ENCODE measurements at regions not wholly inside any gene's neighbourhood (a gene's known extent, or its start where the extent isn't known, plus 50 kb on each side); places are given as distances from the start of the nearest gene placed in this dataset.

DNA sequence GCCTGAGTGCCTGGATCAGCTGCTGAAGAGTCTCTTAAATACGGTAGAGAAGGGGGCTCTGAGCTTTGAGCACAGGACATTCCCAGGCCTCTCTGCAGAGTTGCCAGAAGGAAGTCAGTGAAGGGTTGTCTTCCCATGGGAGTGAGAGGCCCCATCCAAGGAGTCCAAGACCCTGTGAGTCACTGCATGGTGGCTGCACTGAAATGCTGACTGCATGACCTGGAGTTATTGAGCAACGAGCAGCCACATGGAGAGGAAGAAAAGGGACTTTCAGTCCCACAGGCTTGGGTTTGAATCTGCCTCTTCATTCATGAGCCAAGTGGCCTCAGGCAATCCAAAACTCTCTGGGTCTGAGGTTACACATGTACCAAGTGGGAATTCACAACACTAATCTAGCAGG lies 69.6 kb upstream of the RASGRF1 start:
- POLR2A ChIA-PET (ENCODE audit: unreplicated experiment): no interaction called here
- Histone ChIP-seq H3K9me3 (ENCODE audit: low read length) (no peaks in the 10 kb centered on the region), H3K9me2 (replicated peaks; ENCODE audit: low read length) (no peaks in the 10 kb centered on the region), H3K27ac (ENCODE audit: low read length) (peak overlapping the region; percentile 48), H3K4me3 (ENCODE audit: low read length) (no peak overlapping the region), H4K20me1 (ENCODE audit: low read length) (no peaks in the 10 kb centered on the region), H2AFZ (ENCODE audit: low read length) (no peak overlapping the region), H3K4me2 (ENCODE audit: low read length) (no peak overlapping the region), H3K4me1 (ENCODE audit: insufficient read depth, low read length) (peaks cover 19% of the 10 kb centered on the region), H3K79me2 (ENCODE audit: low read length) (no peaks in the 10 kb centered on the region), H3K27me3 (ENCODE audit: low read length) (no peaks in the 10 kb centered on the region), H3K9ac (ENCODE audit: low read length) (no peak overlapping the region; the same call in 1 of the 2 replicates), H3K36me3 (ENCODE audit: low read depth, low read length) (no peaks in the 10 kb centered on the region), H3F3A (ENCODE audit: low read length, unreplicated experiment) (no peaks in the 10 kb centered on the region)
- intact Hi-C loops (cut with micrococcal nuclease): no loop called here
- TF ChIP-seq EZH2 (IDR thresholded peaks at IDR 0.05; ENCODE audit: low read length, unreplicated experiment) (no peak), EZH2phosphoT487 (IDR thresholded peaks at IDR 0.05; ENCODE audit: borderline replicate concordance, low read length) (no peak)
- TF ChIP-seq, protein P1, sequence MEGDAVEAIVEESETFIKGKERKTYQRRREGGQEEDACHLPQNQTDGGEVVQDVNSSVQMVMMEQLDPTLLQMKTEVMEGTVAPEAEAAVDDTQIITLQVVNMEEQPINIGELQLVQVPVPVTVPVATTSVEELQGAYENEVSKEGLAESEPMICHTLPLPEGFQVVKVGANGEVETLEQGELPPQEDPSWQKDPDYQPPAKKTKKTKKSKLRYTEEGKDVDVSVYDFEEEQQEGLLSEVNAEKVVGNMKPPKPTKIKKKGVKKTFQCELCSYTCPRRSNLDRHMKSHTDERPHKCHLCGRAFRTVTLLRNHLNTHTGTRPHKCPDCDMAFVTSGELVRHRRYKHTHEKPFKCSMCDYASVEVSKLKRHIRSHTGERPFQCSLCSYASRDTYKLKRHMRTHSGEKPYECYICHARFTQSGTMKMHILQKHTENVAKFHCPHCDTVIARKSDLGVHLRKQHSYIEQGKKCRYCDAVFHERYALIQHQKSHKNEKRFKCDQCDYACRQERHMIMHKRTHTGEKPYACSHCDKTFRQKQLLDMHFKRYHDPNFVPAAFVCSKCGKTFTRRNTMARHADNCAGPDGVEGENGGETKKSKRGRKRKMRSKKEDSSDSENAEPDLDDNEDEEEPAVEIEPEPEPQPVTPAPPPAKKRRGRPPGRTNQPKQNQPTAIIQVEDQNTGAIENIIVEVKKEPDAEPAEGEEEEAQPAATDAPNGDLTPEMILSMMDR (conservative IDR thresholded peaks at IDR 0.05; ENCODE audit: low read depth, low read length): no peak
- ATAC-seq: no peak
- peak; percentile 54 for DNase-seq
- CTCF ChIA-PET: no interaction called here
- BruUV-seq (replicated peaks): no TSS peak

DNA sequence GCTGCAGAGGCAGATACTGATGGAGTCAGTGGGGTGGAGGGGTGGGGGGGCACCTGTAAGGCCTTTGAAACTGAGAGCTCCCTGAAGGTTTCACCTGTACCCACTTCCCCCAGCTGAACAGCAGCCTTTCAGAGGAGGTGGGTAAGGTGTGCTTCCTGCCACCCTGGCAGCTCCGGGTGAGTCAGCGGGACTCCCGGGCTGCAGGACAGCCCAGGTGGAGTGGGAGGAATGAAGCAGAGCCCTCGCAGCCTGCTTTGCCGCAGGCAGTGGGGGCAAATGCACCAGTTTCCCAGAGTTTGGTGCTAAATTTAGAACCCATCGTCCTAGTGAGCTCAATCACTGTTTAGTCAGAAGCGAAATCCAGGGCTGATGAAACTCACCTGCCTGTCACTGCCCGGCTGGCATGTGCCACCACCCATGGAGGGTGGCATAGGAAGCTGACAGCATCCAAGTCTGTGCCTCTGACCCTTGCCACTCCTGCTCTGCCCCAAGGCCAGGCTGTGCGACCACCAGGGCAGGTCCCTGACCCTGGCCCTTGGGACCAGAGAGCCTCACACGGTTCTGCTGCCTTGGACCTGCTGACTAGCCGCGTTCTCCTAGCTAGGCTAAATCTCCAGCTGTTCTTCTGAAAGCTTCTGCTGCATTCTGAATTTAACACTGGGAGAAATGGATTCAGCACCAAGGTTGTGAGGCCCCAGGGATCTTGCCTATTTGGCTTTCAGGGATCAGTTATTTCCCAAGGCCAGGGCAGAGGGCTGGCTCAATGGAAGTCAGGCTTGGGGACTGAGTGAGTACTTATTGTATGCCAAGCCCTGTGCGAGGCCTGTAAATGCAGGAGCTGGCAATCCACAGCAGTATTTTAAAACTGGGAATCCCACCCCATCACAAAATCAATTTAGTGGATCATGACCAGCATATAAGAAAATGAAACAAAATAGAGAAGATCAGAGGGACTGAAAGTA lies 67.3 kb upstream of the RASGRF1 start:
- POLR2A ChIA-PET (ENCODE audit: unreplicated experiment): no interaction called here
- H3K9me3 ChIP-seq (ENCODE audit: low read length): no peaks in the 10 kb centered on the region
- H3K36me3 ChIP-seq (ENCODE audit: low read depth, low read length): no peaks in the 10 kb centered on the region
- no peaks in the 10 kb centered on the region for H3K79me2 ChIP-seq (ENCODE audit: low read length)
- peak overlapping the region; percentile 15; the same call in 1 of the 2 replicates for H3K9ac ChIP-seq (ENCODE audit: low read length)
- no peak overlapping the region for H2AFZ ChIP-seq (ENCODE audit: low read length)
- no peak overlapping the region for H3K4me3 ChIP-seq (ENCODE audit: low read length)
- no peaks in the 10 kb centered on the region for H3F3A ChIP-seq (ENCODE audit: low read length, unreplicated experiment)
- H3K27me3 ChIP-seq (ENCODE audit: low read length): no peaks in the 10 kb centered on the region
- CTCF ChIA-PET: no interaction called here
- peak; percentile 78 for ATAC-seq
- no peaks in the 10 kb centered on the region for H4K20me1 ChIP-seq (ENCODE audit: low read length)
- DNase-seq: peak; percentile 85
- TF ChIP-seq EZH2 (IDR thresholded peaks at IDR 0.05; ENCODE audit: low read length, unreplicated experiment) (no peak), EZH2phosphoT487 (IDR thresholded peaks at IDR 0.05; ENCODE audit: borderline replicate concordance, low read length) (no peak)
- TF ChIP-seq, protein P1 (conservative IDR thresholded peaks at IDR 0.05; ENCODE audit: low read depth, low read length): no peak
- no TSS peak for BruUV-seq (replicated peaks)
- peak overlapping the region; percentile 52 for H3K4me2 ChIP-seq (ENCODE audit: low read length)
- intact Hi-C loops (cut with micrococcal nuclease): no loop called here
- peaks cover 19% of the 10 kb centered on the region for H3K4me1 ChIP-seq (ENCODE audit: insufficient read depth, low read length)
- no peaks in the 10 kb centered on the region for H3K9me2 ChIP-seq (replicated peaks; ENCODE audit: low read length)
- peak overlapping the region; percentile 74 for H3K27ac ChIP-seq (ENCODE audit: low read length)
